NOMO-1 (cell line): ENCODE measurements at regions not wholly inside any gene's neighbourhood (a gene's known extent, or its start where the extent isn't known, plus 50 kb on each side); places are given as distances from the start of the nearest gene placed in this dataset.
A peak's percentile ranks its signal among the peaks of the same experiment; 100 is the strongest.
"Not testable (repeated sequence)": the region's sequence is repeated elsewhere in the genome, so short reads cannot be mapped to it uniquely, and the experiment has no call there.

Experiments used
- DNase-seq, 2 experiments: peaks; one replicate each; lab custom pipeline; 2025; ENCODE audit not compliant: unreplicated experiment in 2 of 2; lab: John Stamatoyannopoulos, UW

DNA sequence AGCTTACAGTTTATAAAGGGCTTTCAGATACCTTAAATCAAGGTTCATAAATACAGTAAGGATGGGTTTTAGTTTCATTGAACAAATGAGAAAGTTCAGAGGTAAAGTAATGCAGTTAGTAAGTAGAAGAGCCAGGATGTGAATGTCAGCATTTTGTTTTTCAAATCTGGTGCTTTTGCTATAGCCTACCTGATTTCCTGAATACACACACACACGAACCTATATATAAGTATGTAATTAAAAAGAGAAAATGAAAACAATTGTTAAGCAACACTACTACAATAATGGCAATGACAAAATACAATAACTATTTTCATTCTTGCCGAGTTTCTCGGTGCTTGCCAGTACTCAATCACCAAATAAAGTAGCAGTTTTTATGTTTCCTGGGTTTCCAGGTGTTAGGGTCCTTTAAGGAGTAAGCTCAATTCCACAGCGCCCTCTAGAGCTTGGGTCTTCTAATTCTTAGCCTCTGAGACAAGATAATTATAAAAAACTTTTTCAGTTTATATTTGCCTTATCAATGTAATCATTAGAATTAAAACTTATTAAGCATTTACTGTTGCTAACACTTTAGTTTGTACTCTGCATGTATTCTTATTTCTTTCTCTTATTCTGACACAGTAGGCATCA is 512.9 kb upstream of the ACVR2A start:
- DNase-seq: no peak

GRCh38 chr2:147330925-147331324 is 513.9 kb upstream of the ACVR2A start:
- no peak for DNase-seq

DNA sequence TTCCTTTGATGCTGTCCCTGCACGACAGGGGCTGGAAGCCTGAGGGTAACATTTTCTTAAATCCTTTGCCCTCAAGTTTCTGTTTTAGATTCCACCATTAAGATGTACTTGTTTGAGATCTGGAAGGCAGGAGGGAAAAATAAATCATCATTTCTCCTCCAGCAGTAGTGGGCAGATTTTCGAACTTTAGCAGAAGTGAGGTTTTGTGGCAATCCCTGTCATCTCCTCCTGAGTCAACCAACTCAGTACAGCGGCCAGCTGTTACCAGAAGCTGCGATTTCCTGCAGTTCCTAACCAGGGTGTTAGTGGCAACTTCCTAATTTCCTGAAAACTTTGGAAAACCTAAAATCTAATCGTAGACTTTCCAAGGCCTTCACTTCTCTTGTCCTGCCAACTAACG is 517.2 kb upstream of the ACVR2A start:
- peak in 1 of 2 experiments; percentile 10 for DNase-seq

GRCh38 chr2:147325990-147326389 is 518.8 kb upstream of the ACVR2A start:
- DNase-seq: no peak

DNA sequence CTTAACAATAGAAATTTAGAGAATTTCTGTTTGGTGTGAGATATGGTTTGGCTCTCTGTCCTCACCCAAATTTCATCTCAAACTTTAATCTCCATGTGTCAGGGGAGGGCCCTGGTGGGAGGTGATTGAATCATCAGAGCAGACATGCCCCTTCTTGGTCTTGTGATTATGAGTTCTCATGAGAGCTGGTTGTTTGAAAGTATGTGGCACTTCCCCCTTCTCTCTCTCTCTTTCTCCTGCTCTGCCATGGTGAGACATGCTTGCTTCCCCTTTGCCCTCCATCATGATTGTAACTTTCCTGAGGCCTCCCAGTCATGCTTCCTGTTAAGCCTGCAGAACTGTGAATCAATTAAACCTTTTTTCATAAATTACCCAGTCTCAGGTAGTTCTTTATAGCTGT is 524.7 kb upstream of the ACVR2A start:
- no peak for DNase-seq

- no peak for DNase-seq
Measured at GRCh38 chr2:147311058-147311430, 533.8 kb upstream of the ACVR2A start.

DNA sequence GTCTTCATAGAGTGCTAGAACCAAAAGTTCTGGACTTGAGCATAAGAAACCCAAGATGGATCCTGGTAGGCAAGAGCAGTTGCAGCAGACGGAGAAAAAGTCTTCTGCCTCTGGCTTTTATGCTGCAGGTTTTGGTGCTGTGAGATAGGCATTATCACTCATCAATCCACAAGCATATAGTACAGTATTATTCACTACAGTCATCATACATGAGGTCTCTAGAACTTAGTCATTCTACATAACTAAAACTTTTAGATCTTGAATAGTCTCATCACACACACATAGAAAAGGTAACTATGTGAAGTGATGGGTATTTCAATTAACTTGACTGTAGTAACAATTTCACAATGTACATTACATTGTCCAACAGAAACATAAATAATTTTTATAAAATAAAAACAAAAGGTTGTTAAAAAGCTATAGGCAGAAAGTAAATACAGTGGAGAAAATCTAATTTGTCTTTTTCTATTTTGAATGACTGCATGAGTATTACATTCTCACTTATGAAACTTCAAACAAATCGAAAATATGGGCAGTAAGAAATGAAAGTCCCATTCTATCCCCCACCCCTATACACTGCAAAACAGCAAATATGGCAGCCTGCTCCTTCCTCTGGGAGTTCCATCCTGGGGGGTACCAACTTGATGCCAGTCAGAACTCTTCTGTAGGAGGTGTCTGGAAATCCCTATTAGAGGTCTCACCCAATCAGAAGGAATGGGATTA is 534.3 kb upstream of the ACVR2A start:
- DNase-seq: no peak

DNA sequence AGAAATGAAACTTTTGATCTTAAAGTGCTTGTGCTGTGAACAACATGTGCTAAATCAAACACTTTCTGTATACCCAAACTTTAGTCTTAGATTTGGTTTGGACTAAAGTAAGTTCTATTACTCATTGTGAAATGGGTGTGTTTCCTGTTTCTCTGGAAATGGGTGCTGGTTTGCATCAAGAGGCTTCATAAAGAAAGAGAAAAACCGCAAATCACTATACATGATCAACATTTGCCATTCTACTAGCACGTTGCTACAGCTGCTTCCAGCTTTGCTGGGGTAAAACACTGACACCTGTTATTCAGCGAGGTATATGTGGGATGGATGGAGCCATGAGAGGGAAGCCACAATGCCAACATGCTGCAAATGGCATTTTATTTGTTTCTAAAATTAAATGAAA is 547.0 kb upstream of the ACVR2A start:
- DNase-seq: no peak

GRCh38 chr2:147294825-147295392 is 549.9 kb upstream of the ACVR2A start:
- DNase-seq: no peak

DNA sequence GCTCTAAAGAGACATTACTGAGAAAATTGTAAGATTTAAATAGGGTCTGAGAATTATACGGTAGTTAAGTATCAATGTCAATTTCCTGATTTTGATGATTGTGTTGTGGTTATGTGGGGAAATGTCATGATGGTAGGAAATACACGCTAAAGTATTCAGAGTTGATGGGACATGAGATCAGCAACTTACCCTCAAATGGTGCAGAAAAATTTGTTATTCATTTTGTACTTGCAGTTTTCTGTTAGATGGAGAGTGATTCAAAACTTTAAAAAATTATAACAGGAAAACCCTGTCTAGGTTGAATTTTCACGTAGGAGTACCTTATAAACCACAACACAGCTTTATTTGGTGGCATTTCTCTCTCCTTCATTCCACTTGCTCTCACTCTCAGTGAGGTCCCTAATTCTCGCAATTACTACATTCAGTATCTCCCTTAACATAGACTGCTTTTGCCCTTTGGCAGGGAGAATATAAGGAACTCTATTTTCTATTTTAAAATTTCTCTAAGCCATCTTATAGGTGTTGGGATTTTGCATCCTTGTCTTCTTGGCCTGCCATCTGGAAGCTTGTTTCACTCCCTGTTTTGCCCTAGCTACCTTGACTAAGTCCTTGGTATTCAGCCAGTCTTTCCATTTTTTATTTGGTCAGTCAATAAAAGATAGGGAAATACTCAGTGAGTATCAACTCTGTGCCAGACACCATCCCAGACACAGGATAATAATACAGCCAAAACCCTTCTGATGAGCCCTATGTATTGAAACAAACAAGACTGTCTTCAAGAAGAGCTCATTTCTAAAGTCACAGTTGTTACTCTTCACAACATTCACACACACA is 550.6 kb upstream of the ACVR2A start:
- DNase-seq: no peak

GRCh38 chr2:147288131-147288530 is 556.7 kb upstream of the ACVR2A start:
- DNase-seq: no peak

DNA sequence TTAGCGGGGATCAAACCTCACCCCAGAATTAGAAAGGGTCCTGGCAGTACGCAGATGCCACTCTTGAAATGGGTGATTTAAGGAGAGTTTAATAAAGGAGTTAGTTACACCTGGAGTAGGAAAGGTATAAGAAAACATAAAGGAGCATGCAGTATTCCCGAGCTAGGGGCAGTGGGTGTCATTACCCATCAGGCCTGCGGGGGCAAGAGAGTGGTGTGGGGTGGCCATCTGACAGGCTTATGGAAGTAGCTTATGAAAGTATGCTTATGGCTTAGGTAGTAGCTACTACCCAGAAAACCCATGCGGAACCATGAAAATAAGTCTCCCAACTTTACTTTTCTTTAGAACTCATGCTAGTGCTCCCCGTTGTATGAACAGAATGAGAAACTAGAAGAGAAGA is 568.9 kb upstream of the ACVR2A start:
- DNase-seq: no peak

DNA sequence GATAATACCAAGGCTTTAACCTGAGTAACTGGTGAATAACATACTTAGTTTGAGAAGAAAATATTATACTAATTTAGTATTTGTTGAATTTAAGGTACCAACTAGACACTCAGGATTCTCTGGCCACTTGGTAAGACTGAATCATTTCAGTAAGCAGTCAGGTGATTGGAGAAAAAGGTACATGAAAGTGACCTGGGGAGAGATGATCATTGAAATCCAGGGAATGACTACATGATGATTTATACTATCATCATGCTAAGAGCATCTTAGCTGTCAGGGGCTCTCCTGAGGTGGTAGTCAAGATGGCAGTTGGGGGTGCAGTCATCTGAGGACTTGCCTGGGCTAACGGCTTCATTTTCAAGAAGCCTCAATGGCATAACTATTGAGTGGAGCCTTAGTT is 571.2 kb upstream of the ACVR2A start:
- DNase-seq: no peak

DNA sequence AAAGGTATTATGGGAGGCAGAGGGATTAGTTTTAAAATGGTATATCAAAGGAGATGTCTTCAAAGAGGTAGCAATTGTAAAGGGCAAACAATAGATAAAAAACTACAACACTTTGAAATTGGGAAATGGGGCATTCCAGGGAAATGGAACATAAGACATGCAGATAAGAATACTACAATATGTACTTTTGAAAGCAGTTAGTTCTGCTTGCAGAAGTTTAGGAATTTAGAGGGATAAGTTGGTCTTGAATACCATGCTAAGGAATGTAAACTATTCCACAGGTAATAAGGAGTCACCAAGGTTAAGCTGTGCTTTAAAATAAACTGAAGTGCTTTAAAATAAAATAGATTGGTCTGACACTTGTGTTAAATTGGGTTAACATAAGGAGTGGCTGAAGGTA is 571.7 kb upstream of the ACVR2A start:
- no peak for DNase-seq

- not testable (repeated sequence) for DNase-seq
Measured at GRCh38 chr2:147269581-147269980, 575.2 kb upstream of the ACVR2A start.

GRCh38 chr2:147260241-147260640 is 584.6 kb upstream of the ACVR2A start:
- DNase-seq: no peak

DNA sequence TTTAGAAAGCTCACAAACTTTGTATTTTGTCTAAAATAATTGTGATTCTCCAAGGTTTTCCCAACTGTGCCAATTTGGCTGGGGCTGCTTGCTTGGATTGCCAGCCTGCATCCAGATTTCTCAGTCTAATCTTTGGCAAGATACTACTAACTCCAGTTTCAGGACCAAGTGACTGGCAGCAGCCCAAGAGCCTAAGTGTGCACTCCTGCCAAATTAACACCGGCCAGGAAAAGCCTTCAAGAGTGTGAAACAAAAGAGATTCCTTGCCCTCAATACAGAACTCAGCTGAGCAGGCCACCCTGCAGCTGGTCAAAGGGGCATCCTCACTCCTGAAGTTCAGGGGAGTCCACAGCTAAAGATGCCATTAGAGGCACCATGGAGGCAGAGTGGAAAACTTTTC is 589.0 kb upstream of the ACVR2A start:
- DNase-seq: no peak

DNA sequence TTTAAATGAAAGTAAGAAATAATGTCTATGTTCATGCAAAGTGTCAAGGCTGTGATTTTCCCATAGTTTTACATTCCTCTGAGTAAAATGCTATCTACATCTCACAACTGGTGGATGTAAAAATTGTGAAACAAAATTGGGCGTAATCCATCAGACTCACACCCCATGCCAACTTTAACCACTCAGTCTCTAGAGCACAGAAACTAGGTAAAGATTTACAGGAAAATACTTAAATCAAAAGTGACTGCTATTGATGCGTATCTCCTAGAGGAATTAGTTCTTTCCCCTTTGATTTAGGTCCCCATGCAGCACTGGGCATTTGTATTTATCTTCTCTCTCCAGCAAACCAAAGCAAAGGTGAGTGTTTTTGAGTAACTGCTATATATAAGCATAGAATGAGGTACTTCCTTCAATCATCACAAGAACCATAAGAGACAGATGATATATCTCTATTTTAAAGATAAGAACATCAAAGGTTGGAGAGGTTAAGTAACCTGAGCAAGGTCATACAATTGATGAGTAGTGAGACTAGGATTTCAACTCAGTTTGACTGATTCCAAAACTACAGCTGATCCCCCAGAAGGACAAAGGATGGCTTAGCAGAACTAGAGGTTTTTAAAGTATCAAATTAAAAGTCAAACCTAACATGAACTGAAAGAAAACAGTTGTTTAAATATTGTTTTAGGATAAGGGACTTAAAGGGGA is 594.0 kb upstream of the ACVR2A start:
- DNase-seq: no peak

DNA sequence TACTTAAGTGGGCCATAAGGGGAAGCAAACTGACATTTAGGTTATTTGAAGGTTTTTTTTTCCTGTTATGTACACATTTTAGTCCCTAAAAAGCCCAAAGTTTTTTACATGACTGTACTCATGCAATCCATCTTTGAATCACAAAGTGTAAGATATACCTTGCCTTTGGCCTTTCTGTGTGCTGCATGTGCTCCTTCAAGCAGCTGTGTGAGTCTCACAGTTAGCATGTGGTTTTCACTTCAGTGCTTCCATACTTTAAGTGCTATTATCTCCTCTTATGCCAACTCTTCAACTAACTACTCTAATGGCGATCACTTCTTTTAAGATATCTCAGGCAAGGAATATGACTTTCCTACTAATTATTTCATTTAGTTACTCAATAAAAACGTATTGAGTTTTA is 597.1 kb upstream of the ACVR2A start:
- no peak for DNase-seq

DNA sequence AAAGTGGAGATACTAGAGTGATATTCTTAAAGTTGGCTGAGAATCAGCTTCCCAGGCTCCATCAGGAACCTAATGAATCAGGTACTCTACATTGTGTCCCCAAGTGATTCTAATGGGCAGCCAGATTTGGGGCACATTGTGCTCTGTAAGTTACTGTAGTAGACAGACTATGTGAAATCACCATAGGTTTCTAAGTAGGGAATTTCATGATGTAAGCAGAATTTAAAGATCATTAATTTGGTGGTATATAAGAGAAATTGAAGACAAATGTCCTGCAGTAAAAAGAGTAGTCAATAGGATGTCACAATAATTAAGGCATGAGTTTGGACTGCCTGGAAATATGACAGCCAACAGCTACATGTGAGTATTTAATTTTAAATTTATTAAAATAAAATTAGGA is 602.4 kb upstream of the ACVR2A start:
- no peak for DNase-seq

DNA sequence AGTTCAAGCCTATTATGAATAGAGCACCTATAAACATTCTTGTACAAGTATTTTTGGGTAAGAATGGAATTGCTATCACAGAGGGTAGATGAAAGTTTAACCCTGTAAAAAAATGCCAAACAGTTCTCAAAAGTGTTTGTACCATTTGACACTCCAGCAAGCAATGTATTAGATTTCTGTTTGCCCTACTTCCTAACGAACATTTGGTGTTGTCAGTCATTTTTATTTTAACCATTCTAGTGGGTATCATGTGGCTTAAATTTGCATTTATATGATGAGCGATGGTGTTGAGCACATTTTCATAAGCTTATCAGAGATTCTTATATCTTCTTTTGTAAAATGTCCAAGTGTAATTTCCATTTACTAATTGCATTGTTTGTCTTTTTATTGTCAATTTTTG is 608.2 kb upstream of the ACVR2A start:
- no peak for DNase-seq
